K562 (cell line): ENCODE measurements at regions not wholly inside any gene's neighbourhood (a gene's known extent, or its start where the extent isn't known, plus 50 kb on each side); places are given as distances from the start of the nearest gene placed in this dataset.

Source experiments
- CTBP1 ChIP-seq: fragments of 450-650 bp; IDR thresholded peaks from 2 replicates; pipeline ENCODE4 v1.6.1; 2016; ENCODE audit warnings: borderline replicate concordance
- GABPA ChIP-seq: fragments of 200-800 bp; sonication (Bioruptor generic); conservative IDR thresholded peaks from 2 replicates; pipeline ENCODE4 v1.6.1; 2016; ENCODE audit warnings: low read depth, missing genetic modification characterization, missing compliant biosample characterization
- MTA3 ChIP-seq: fragments of 450-650 bp; formaldehyde crosslinking; IDR thresholded peaks from 2 replicates; pipeline ENCODE4 v1.6.1; 2017; ENCODE audit warnings: mild to moderate bottlenecking, borderline replicate concordance
- SETDB1 ChIP-seq: IDR thresholded peaks from one replicate; pipeline ENCODE4 v1.6.1; 2012; ENCODE audit warnings: low read length, control low read depth, inconsistent platforms
- TAF1 ChIP-seq: IDR thresholded peaks from 2 replicates; pipeline ENCODE4 v1.6.1; 2011; ENCODE audit warnings: mild to moderate bottlenecking, low read length, moderate library complexity; ENCODE audit not compliant: insufficient read depth, control insufficient read depth, severe bottlenecking; ENCODE audit errors: extremely low read depth
- ZNF263 ChIP-seq: sonication (generic); formaldehyde crosslinking; IDR thresholded peaks from 2 replicates; pipeline ENCODE4 v1.8.0; 2022; ENCODE audit warnings: mild to moderate bottlenecking, missing genetic modification reagents, borderline replicate concordance
- TF ChIP-seq, protein P1 (sequence below): fragments of 200-600 bp; sonication (generic); IDR thresholded peaks from one replicate; pipeline ENCODE4 v1.6.1; 2012; ENCODE audit warnings: mild to moderate bottlenecking, low read depth, low read length, inconsistent platforms
- TF ChIP-seq, protein P2 (sequence below): sonication (generic); formaldehyde crosslinking; IDR thresholded peaks from 2 replicates; pipeline ENCODE4 v1.8.1; 2023; ENCODE audit warnings: mild to moderate bottlenecking, missing genetic modification reagents
- TF ChIP-seq, protein P3 (sequence below): sonication (generic); formaldehyde crosslinking; IDR thresholded peaks from 2 replicates; pipeline ENCODE4 v1.8.1; 2023; ENCODE audit warnings: mild to moderate bottlenecking, missing genetic modification reagents, moderate library complexity

DNA sequence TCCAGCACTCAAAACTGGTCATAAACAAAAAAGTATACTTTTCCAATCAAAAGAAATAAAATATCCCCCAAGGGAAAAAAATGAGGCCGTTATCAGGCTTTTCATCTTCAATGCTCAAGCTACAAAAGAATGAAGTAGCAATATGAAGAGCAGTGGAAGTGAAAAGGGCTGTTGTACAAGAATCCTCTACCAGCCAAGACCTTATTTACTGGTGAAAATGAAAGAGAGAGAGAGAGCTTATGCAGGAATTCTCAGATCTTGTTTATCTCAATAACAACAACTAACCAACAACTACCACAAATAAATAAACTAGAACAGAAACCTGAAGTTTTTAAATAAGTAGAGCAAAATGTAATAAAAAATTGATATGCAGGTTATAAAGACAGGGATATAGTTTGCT is 400.6 kb downstream of the HDGFL1 start:
- TF ChIP-seq, protein P1, sequence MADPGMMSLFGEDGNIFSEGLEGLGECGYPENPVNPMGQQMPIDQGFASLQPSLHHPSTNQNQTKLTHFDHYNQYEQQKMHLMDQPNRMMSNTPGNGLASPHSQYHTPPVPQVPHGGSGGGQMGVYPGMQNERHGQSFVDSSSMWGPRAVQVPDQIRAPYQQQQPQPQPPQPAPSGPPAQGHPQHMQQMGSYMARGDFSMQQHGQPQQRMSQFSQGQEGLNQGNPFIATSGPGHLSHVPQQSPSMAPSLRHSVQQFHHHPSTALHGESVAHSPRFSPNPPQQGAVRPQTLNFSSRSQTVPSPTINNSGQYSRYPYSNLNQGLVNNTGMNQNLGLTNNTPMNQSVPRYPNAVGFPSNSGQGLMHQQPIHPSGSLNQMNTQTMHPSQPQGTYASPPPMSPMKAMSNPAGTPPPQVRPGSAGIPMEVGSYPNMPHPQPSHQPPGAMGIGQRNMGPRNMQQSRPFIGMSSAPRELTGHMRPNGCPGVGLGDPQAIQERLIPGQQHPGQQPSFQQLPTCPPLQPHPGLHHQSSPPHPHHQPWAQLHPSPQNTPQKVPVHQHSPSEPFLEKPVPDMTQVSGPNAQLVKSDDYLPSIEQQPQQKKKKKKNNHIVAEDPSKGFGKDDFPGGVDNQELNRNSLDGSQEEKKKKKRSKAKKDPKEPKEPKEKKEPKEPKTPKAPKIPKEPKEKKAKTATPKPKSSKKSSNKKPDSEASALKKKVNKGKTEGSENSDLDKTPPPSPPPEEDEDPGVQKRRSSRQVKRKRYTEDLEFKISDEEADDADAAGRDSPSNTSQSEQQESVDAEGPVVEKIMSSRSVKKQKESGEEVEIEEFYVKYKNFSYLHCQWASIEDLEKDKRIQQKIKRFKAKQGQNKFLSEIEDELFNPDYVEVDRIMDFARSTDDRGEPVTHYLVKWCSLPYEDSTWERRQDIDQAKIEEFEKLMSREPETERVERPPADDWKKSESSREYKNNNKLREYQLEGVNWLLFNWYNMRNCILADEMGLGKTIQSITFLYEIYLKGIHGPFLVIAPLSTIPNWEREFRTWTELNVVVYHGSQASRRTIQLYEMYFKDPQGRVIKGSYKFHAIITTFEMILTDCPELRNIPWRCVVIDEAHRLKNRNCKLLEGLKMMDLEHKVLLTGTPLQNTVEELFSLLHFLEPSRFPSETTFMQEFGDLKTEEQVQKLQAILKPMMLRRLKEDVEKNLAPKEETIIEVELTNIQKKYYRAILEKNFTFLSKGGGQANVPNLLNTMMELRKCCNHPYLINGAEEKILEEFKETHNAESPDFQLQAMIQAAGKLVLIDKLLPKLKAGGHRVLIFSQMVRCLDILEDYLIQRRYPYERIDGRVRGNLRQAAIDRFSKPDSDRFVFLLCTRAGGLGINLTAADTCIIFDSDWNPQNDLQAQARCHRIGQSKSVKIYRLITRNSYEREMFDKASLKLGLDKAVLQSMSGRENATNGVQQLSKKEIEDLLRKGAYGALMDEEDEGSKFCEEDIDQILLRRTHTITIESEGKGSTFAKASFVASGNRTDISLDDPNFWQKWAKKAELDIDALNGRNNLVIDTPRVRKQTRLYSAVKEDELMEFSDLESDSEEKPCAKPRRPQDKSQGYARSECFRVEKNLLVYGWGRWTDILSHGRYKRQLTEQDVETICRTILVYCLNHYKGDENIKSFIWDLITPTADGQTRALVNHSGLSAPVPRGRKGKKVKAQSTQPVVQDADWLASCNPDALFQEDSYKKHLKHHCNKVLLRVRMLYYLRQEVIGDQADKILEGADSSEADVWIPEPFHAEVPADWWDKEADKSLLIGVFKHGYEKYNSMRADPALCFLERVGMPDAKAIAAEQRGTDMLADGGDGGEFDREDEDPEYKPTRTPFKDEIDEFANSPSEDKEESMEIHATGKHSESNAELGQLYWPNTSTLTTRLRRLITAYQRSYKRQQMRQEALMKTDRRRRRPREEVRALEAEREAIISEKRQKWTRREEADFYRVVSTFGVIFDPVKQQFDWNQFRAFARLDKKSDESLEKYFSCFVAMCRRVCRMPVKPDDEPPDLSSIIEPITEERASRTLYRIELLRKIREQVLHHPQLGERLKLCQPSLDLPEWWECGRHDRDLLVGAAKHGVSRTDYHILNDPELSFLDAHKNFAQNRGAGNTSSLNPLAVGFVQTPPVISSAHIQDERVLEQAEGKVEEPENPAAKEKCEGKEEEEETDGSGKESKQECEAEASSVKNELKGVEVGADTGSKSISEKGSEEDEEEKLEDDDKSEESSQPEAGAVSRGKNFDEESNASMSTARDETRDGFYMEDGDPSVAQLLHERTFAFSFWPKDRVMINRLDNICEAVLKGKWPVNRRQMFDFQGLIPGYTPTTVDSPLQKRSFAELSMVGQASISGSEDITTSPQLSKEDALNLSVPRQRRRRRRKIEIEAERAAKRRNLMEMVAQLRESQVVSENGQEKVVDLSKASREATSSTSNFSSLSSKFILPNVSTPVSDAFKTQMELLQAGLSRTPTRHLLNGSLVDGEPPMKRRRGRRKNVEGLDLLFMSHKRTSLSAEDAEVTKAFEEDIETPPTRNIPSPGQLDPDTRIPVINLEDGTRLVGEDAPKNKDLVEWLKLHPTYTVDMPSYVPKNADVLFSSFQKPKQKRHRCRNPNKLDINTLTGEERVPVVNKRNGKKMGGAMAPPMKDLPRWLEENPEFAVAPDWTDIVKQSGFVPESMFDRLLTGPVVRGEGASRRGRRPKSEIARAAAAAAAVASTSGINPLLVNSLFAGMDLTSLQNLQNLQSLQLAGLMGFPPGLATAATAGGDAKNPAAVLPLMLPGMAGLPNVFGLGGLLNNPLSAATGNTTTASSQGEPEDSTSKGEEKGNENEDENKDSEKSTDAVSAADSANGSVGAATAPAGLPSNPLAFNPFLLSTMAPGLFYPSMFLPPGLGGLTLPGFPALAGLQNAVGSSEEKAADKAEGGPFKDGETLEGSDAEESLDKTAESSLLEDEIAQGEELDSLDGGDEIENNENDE, result no peak
- TF ChIP-seq CTBP1, result no peak
- TF ChIP-seq, protein P2, sequence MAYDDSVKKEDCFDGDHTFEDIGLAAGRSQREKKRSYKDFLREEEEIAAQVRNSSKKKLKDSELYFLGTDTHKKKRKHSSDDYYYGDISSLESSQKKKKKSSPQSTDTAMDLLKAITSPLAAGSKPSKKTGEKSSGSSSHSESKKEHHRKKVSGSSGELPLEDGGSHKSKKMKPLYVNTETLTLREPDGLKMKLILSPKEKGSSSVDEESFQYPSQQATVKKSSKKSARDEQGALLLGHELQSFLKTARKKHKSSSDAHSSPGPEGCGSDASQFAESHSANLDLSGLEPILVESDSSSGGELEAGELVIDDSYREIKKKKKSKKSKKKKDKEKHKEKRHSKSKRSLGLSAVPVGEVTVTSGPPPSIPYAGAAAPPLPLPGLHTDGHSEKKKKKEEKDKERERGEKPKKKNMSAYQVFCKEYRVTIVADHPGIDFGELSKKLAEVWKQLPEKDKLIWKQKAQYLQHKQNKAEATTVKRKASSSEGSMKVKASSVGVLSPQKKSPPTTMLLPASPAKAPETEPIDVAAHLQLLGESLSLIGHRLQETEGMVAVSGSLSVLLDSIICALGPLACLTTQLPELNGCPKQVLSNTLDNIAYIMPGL, result no peak
- no peak for TF ChIP-seq SETDB1
- TF ChIP-seq TAF1, result no peak
- TF ChIP-seq ZNF263 (CRISPR knock-in tag), result no peak
- TF ChIP-seq GABPA (tag), result no peak
- no peak for TF ChIP-seq MTA3
- TF ChIP-seq, protein P3, sequence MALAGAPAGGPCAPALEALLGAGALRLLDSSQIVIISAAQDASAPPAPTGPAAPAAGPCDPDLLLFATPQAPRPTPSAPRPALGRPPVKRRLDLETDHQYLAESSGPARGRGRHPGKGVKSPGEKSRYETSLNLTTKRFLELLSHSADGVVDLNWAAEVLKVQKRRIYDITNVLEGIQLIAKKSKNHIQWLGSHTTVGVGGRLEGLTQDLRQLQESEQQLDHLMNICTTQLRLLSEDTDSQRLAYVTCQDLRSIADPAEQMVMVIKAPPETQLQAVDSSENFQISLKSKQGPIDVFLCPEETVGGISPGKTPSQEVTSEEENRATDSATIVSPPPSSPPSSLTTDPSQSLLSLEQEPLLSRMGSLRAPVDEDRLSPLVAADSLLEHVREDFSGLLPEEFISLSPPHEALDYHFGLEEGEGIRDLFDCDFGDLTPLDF, result no peak
